ENCODE measurements at regions not wholly inside any gene's neighbourhood (a gene's known extent, or its start where the extent isn't known, plus 50 kb on each side); places are given as distances from the start of the nearest gene placed in this dataset.
"Not testable (repeated sequence)": the region's sequence is repeated elsewhere in the genome, so short reads cannot be mapped to it uniquely, and the experiment has no call there.

- TF ChIP-seq CTCF (conservative IDR thresholded peaks at IDR 0.05; ENCODE audit: low read depth, low read length); EZH2 (IDR thresholded peaks at IDR 0.05; ENCODE audit: low read length, unreplicated experiment); EZH2phosphoT487 (IDR thresholded peaks at IDR 0.05; ENCODE audit: borderline replicate concordance, low read length): not testable (repeated sequence)
These were observed 117.2 kb downstream of the FAM72B start for GRCh38 chr1:121066925-121067324.

Data from PC-3 (cell line).